ENCODE measurements at regions not wholly inside any gene's neighbourhood (a gene's known extent, or its start where the extent isn't known, plus 50 kb on each side); places are given as distances from the start of the nearest gene placed in this dataset.

GRCh38 chr3:147645761-147646160 lies 236.6 kb downstream of the ZIC1 start:
- TF ChIP-seq CTCF (conservative IDR thresholded peaks at IDR 0.05; ENCODE audit: low read depth, low read length): no peak
- no peak overlapping the region for H3K4me3 ChIP-seq (ENCODE audit: low read length)
- DNase-seq (ENCODE audit: low read depth): no peak

GRCh38 chr3:147649475-147649874 lies 240.3 kb downstream of the ZIC1 start:
- TF ChIP-seq CTCF (conservative IDR thresholded peaks at IDR 0.05; ENCODE audit: low read depth, low read length): no peak
- no peak overlapping the region for H3K4me3 ChIP-seq (ENCODE audit: low read length)
- DNase-seq (ENCODE audit: low read depth): no peak

- no peak for DNase-seq (ENCODE audit: low read depth)
- no peak overlapping the region for H3K4me3 ChIP-seq (ENCODE audit: low read length)
- no peak for TF ChIP-seq CTCF (conservative IDR thresholded peaks at IDR 0.05; ENCODE audit: low read depth, low read length)
These were observed 242.1 kb downstream of the ZIC1 start for GRCh38 chr3:147651107-147651778.

GRCh38 chr3:147652651-147653366 lies 243.6 kb downstream of the ZIC1 start:
- H3K4me3 ChIP-seq (ENCODE audit: low read length): no peak overlapping the region
- TF ChIP-seq CTCF (conservative IDR thresholded peaks at IDR 0.05; ENCODE audit: low read depth, low read length): no peak
- no peak for DNase-seq (ENCODE audit: low read depth)

GRCh38 chr3:147653367-147653923 lies 244.3 kb downstream of the ZIC1 start:
- no peak for DNase-seq (ENCODE audit: low read depth)
- no peak overlapping the region for H3K4me3 ChIP-seq (ENCODE audit: low read length)

GRCh38 chr3:147654827-147655226 lies 245.7 kb downstream of the ZIC1 start:
- no peak for TF ChIP-seq CTCF (conservative IDR thresholded peaks at IDR 0.05; ENCODE audit: low read depth, low read length)
- DNase-seq (ENCODE audit: low read depth): no peak
- no peak overlapping the region for H3K4me3 ChIP-seq (ENCODE audit: low read length)

More at GRCh38 chr3:147653367-147653923, 244.3 kb downstream of the ZIC1 start:
- no peak for TF ChIP-seq CTCF (conservative IDR thresholded peaks at IDR 0.05; ENCODE audit: low read depth, low read length)
